ENCODE measurements at regions not wholly inside any gene's neighbourhood (a gene's known extent, or its start where the extent isn't known, plus 50 kb on each side); places are given as distances from the start of the nearest gene placed in this dataset.

GRCh38 chr9:106724566-106724965 lies 138.4 kb upstream of the ZNF462 start:
- no peak for DNase-seq

DNA sequence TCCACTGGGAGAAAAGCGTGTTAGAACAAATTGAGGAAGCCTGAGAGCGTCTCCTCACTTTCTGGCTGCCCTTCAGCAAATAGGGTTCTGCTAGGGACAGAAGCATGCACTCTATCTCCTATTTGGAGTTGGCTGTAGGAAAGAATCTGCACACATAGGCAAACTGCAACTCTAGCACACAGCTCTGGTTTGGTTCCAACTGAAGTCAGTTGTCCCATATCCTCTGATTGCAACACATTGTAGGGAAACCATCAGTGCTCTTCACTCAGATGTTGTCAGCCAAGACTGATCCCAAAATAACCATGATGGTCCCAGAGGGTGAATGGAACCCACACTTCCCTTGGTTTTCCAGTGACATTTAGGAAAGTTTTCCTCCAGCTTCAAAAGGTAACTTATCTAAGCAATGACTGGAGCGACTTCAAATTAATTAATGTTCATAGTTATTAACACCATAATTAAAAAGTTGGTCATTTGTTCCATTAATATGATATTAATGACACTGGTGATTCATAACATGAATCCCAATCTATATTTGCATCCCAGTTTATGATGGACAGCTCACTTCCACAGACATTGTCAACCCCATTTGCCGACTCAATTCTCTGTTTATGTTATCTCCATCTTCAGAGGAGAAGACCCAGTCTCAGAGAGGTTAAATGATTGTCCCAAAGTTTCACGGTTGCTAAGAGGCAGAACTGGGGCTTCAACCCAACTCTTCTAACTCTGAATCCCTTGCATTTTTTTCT lies 136.7 kb upstream of the ZNF462 start:
- DNase-seq: no peak

GRCh38 chr9:106727969-106728368 lies 135.0 kb upstream of the ZNF462 start:
- no peak for DNase-seq

- no peak for DNase-seq
Observed at GRCh38 chr9:106728860-106729259, 134.1 kb upstream of the ZNF462 start.

GRCh38 chr9:106731910-106732309 lies 131.1 kb upstream of the ZNF462 start:
- DNase-seq: no peak

DNA sequence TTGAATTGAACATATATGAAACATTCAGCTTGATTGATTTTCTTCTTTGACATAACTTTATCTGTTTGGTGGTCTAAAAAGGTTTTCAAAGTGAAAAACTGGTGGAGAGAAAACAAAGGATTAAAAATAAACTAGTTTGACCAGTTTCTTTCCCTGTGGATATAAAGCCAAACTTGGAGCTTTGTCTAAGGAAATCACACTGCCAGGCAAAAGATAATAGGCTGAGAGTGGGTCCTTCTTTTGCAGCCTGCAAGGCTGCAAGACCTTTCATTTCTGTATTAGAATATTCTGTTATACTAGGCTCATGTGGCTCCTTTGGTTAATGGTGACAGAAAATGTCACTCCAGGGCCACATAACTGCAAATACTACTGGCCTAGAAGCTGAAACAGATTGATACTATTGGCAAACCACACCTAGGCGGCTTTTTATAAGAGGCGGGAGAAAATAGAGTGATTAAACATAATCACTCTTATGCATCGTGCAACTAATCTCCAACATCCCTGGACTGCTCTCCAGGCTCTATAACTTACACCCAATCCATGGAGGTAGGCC lies 129.1 kb upstream of the ZNF462 start:
- no peak for DNase-seq

DNA sequence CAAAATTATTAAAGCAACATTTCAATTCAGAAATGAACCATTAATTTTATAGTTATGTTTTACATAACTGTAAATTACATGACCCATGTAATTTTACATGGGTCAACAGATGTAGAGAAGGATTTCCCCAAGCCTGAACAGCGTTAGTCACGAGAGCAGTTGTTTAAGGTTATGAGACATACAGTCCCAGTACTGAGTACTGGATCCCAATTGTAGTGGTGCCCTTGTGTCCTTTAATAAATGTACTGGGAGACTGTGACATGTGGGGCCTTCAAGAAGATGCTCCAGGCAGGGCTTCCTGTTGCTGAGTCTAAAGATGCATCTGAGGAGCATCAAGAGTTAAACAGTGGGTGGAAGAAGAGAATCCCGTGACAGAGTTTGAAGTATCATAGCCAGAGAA lies 125.5 kb upstream of the ZNF462 start:
- DNase-seq: no peak

DNA sequence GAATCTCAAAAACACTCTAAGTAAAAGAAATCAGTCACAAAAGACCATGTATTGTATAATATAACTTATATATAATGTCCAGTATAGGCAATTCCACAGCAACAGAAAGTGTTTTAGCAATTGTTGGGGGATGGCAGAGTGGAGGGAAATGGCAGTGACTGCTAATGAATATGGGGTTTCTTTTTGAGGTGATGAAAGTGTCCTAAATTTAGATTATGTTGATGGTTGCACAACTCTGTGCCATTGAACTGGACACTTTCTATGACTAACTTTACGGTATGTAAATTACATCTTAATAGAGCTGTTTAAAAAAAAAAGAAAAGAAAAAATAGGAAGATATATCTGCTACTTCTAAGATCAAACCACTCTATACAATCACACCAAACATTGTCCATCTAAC lies 124.9 kb upstream of the ZNF462 start:
- DNase-seq: no peak

GRCh38 chr9:106745457-106745856 lies 117.5 kb upstream of the ZNF462 start:
- DNase-seq: no peak

DNA sequence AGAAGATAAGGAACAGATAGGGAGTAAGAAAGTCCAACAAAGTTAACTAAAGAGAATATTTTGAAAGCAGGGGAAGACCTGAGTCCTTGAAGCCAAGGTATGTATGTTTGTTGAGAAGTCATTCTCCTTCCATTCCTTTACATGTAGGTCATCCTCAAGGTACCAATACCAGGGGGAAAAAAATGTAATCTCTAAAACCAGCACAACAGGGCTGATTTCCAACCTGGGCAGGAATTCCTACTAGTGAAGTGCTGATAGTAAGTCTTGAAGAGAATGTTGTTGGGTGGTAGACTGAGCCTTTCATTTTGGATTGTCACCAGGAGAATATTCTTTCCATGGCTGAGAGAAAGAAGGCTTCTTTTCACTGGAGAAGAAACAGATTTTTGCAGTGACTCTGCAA lies 117.1 kb upstream of the ZNF462 start:
- no peak for DNase-seq

DNA sequence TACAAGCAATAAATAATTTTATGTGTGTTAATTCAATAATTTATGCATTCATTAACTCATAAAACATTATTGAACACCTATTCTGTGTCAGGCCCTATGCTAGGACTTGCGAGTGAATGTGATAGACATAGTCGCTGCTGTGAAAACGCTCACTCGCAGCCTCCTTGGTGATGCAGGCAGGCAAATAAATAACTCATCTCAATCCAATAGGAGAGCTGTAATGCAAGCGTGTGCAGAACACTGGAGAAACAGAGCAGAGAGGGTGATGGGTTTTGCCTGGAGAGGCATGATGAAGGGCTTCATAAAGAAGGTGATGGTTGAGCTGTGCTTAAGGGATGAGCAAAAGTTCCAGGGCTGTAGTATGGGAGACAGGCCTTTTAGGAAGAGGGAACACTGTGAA lies 111.3 kb upstream of the ZNF462 start:
- no peak for DNase-seq

DNA sequence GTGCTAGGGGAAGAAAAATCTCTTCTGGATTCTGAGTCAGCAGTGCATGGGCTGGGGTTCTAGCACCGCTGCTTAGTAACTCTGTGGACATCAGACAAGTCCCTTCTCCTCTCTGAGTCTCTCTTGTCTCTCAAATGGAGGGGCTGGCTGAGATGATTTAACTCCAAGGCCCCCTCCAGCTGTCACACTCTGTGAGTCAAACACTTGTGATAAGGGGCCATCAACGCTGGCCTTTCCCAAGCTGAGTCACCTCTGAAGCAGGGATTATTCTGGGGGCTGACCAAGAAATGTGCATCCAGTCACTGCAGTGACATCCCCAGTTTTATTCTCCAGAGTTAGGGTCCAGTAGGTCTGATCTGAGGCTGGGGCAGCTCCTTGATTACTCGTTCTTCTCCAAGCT lies 110.4 kb upstream of the ZNF462 start:
- DNase-seq: no peak

- no peak for DNase-seq
Observed at GRCh38 chr9:106753155-106753671, 109.8 kb upstream of the ZNF462 start.

- DNase-seq: no peak
Observed at GRCh38 chr9:106755736-106756135, 107.2 kb upstream of the ZNF462 start.

DNA sequence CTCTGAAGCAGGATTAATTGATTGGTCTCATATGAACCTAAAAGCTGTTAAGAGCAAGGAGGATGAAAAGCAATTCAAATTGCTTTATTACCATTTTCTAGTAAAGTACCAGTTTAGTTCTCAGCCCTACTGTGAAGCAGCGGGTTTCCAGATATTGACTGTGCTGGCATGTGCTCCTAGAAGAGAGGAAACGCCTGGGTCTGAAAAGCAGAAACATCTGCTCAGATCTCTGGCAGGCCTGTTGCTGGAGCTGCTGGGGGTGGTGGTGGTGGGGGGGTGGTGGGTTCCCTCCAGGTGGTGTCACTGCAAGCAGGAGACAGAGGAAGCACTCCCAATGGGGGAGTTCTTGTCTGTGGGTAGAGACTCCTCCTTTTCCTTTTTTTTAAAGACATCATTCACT lies 105.5 kb upstream of the ZNF462 start:
- DNase-seq: no peak

DNA sequence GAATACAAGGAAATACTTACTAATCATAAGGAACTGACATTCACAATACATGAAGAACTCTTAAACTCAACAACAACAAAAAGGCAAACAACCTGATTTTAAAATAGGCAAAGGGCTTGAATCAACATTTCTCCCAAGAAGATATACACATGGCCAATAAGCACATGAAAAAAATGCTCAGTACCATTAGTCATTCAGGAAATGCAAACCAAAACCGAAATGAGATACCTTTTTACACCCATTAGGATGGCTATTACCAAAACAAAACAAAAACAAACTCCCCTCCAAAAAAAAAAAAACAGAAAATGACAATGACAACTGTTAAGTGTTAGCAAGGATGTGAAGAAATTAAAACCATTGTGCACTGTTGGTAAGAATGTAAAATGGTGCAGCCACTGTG lies 104.1 kb upstream of the ZNF462 start:
- no peak for DNase-seq

DNA sequence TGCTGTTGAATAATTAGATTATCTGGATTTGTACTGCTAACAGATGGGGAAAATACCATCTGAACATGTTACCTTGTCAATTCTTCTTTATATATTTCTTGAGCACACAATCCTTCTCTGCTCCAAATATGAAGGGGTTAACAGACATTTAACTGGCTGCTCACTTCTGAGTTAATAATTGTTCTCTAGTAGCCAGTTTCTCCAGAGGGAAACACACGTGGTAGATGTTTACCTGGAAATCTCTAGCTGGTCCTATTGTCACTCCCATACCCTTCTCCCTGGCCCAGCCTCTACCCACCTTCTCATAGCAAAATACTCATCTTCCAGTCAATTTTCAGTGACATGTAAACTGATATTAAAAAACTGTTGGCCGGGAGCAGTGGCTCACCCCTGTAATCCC lies 101.5 kb upstream of the ZNF462 start:
- DNase-seq: no peak

GRCh38 chr9:106766616-106767015 lies 96.3 kb upstream of the ZNF462 start:
- no peak for DNase-seq

DNA sequence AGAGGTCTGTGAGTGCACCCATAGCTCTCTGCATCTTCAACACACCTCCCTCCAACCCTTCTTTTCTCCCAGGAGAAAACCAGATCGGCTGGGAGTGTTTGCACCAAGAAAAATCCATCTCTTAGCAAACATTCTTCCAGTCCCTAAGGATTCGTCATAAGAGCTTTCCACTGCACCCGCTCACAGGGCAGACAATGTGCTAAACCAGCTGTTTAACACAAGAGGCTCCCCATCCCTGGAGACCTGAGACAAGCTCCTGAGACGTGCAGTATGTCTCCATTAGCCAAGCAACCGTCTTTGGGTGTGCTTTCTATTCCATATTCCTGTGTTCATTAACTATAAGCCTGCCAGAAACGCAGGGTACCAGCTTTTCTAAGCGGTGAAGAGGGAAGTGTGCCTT lies 93.6 kb upstream of the ZNF462 start:
- DNase-seq: no peak

DNA sequence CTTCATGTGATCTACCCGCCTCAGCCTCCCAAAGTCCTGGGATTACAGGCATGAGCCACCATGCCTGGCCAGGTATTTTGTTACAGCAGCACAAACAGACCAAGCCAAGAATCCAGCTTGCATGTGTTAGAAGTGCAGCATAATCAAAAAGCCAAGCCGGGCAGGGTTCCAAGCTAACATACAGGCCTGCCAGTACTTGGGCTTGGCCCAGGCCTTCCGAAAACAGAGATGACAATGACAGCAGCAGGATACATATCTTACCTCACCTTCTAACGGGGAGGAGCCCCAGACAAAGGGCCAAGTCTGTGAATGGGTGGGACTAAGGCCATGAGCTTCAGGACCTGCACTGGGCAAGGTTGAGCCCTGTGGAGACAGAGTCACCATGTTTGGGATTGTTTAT lies 91.4 kb upstream of the ZNF462 start:
- DNase-seq: no peak

GRCh38 chr9:106772523-106773290 lies 90.3 kb upstream of the ZNF462 start:
- no peak for DNase-seq

GRCh38 chr9:106773750-106774149 lies 89.2 kb upstream of the ZNF462 start:
- DNase-seq: no peak

DNA sequence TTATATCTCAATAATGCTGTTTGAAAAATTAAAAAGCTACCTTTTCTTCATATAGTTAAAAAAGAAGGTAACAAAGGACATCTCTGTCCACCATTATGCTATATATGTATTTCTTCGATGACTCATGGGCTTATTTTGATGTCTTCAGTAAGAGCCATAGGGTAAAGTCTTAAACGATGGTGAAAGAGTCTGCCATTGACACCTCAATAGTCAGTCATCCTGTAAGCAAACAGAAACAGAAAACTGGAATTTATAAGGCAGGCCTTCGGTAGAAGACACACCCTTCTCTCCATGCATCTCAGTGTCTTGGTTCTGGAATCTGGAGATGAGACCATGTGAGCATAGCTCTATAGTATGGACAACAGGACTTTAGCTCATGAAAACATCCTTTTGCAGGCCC lies 87.0 kb upstream of the ZNF462 start:
- no peak for DNase-seq

GRCh38 chr9:106779796-106780195 lies 83.2 kb upstream of the ZNF462 start:
- DNase-seq: no peak
